GM23248 (cell line): ENCODE measurements at regions not wholly inside any gene's neighbourhood (a gene's known extent, or its start where the extent isn't known, plus 50 kb on each side); places are given as distances from the start of the nearest gene placed in this dataset.

Source experiments
- EZH2 ChIP-seq: fragments of 200-600 bp; sonication (generic); IDR thresholded peaks from 2 replicates; pipeline ENCODE4 v1.6.1; 2018; ENCODE audit warnings: antibody characterized with exemption, mild to moderate bottlenecking; ENCODE audit not compliant: insufficient read depth, poor library complexity, severe bottlenecking
- EZH2phosphoT487 ChIP-seq: fragments of 200-600 bp; sonication (generic); IDR thresholded peaks from 2 replicates; pipeline ENCODE4 v1.6.1; 2018; ENCODE audit warnings: antibody characterized with exemption, moderate library complexity, mild to moderate bottlenecking, low read depth; ENCODE audit not compliant: insufficient read depth

GRCh38 chr1:70887936-70888335, 159.7 kb downstream of the PTGER3 start:
- TF ChIP-seq EZH2phosphoT487 = no peak
- TF ChIP-seq EZH2 = no peak
